ENCODE measurements at regions not wholly inside any gene's neighbourhood (a gene's known extent, or its start where the extent isn't known, plus 50 kb on each side); places are given as distances from the start of the nearest gene placed in this dataset.
"Not testable (repeated sequence)": the region's sequence is repeated elsewhere in the genome, so short reads cannot be mapped to it uniquely, and the experiment has no call there.

GRCh38 chr14:106129274-106129673 is 602.9 kb downstream of the TMEM121 start:
- no peak overlapping the region for H2BK5ac ChIP-seq (ENCODE audit: low read depth, low read length, poor library complexity)
- WGBS (ENCODE audit: extremely low coverage, insufficient coverage, insufficient read length): no CpG with 5 or more reads among the region's 5 CpGs
- no peaks in the 10 kb centered on the region for H3K79me1 ChIP-seq (ENCODE audit: low read length)

GRCh38 chr14:106129904-106130661 is 603.7 kb downstream of the TMEM121 start:
- H4K12ac ChIP-seq (ENCODE audit: low read depth, low read length); H4K91ac ChIP-seq (ENCODE audit: low read depth, low read length); H2AK5ac ChIP-seq (ENCODE audit: low read length); H3K4ac ChIP-seq (ENCODE audit: low read depth, low read length); H3K4me1 ChIP-seq (ENCODE audit: control insufficient read depth in 1 of 2, insufficient read depth in 2 of 2, low read length in 2 of 2); H3K36me3 ChIP-seq (ENCODE audit: control insufficient read depth in 1 of 2, insufficient read depth in 2 of 2, low read length in 2 of 2); H2BK5ac ChIP-seq (ENCODE audit: low read depth, low read length, poor library complexity); H3K79me2 ChIP-seq (ENCODE audit: control insufficient read depth, insufficient read depth, low read length, poor library complexity); H2BK120ac ChIP-seq (ENCODE audit: insufficient read depth, low read length, poor library complexity); H3K27me3 ChIP-seq (ENCODE audit: insufficient read depth, low read length); H2BK12ac ChIP-seq (ENCODE audit: low read length); DNase-seq; H3K14ac ChIP-seq (ENCODE audit: low read length); H2AFZ ChIP-seq (ENCODE audit: insufficient read depth, low read length, poor library complexity); H3K23ac ChIP-seq (ENCODE audit: low read length); H3K79me1 ChIP-seq (ENCODE audit: low read length); H4K8ac ChIP-seq (ENCODE audit: low read depth, low read length); H3K9ac ChIP-seq (ENCODE audit: low read length); H3K27ac ChIP-seq (ENCODE audit: low read depth, low read length); H3K18ac ChIP-seq (ENCODE audit: low read length); H3K4me3 ChIP-seq (ENCODE audit: low read depth, low read length); H3K4me2 ChIP-seq (ENCODE audit: low read length): not testable (repeated sequence)
- no CpG with 5 or more reads among the region's 8 CpGs for WGBS (ENCODE audit: extremely low coverage, insufficient coverage, insufficient read length)
- H3K9me3 ChIP-seq (ENCODE audit: insufficient read depth, low read depth, low read length): peaks cover 12% of the 10 kb centered on the region

More at GRCh38 chr14:106129274-106129673, 602.9 kb downstream of the TMEM121 start:
- no peak overlapping the region for H3K4ac ChIP-seq (ENCODE audit: low read depth, low read length)
- no peak overlapping the region for H3K27ac ChIP-seq (ENCODE audit: low read depth, low read length)
- H3K4me3 ChIP-seq (ENCODE audit: low read depth, low read length): no peak overlapping the region
- H3K4me2 ChIP-seq (ENCODE audit: low read length): no peak overlapping the region
- H3K79me2 ChIP-seq (ENCODE audit: control insufficient read depth, insufficient read depth, low read length, poor library complexity): no peaks in the 10 kb centered on the region
- no peaks in the 10 kb centered on the region for H3K36me3 ChIP-seq (ENCODE audit: control insufficient read depth in 1 of 2, insufficient read depth in 2 of 2, low read length in 2 of 2)
- no peak overlapping the region for H4K8ac ChIP-seq (ENCODE audit: low read depth, low read length)
- no peak overlapping the region for H3K14ac ChIP-seq (ENCODE audit: low read length)
- H3K23ac ChIP-seq (ENCODE audit: low read length): no peak overlapping the region
- no peaks in the 10 kb centered on the region for H3K4me1 ChIP-seq (ENCODE audit: control insufficient read depth in 1 of 2, insufficient read depth in 2 of 2, low read length in 2 of 2)
- no peak overlapping the region for H2BK120ac ChIP-seq (ENCODE audit: insufficient read depth, low read length, poor library complexity)
- H2AFZ ChIP-seq (ENCODE audit: insufficient read depth, low read length, poor library complexity): no peak overlapping the region
- no peak overlapping the region for H3K9ac ChIP-seq (ENCODE audit: low read length)
- no peak overlapping the region for H4K91ac ChIP-seq (ENCODE audit: low read depth, low read length)
- no peak overlapping the region for H2AK5ac ChIP-seq (ENCODE audit: low read length)
- H4K12ac ChIP-seq (ENCODE audit: low read depth, low read length): no peak overlapping the region
- H2BK12ac ChIP-seq (ENCODE audit: low read length): no peak overlapping the region
- H3K9me3 ChIP-seq (ENCODE audit: insufficient read depth, low read depth, low read length): peaks cover 8% of the 10 kb centered on the region
- H3K18ac ChIP-seq (ENCODE audit: low read length): no peak overlapping the region
- peak in 1 of 2 donors; percentile 0 for DNase-seq
- no peaks in the 10 kb centered on the region for H3K27me3 ChIP-seq (ENCODE audit: insufficient read depth, low read length)

GRCh38 chr14:106133126-106133525 is 606.7 kb downstream of the TMEM121 start:
- not testable (repeated sequence) for H2BK120ac ChIP-seq (ENCODE audit: insufficient read depth, low read length, poor library complexity); H2BK5ac ChIP-seq (ENCODE audit: low read depth, low read length, poor library complexity); H2AFZ ChIP-seq (ENCODE audit: insufficient read depth, low read length, poor library complexity); H2AK5ac ChIP-seq (ENCODE audit: low read length); H3K36me3 ChIP-seq (ENCODE audit: control insufficient read depth in 1 of 2, insufficient read depth in 2 of 2, low read length in 2 of 2); H3K79me2 ChIP-seq (ENCODE audit: control insufficient read depth, insufficient read depth, low read length, poor library complexity); H3K9me3 ChIP-seq (ENCODE audit: insufficient read depth, low read depth, low read length); H4K91ac ChIP-seq (ENCODE audit: low read depth, low read length); H3K23ac ChIP-seq (ENCODE audit: low read length); H4K8ac ChIP-seq (ENCODE audit: low read depth, low read length); H3K9ac ChIP-seq (ENCODE audit: low read length); H3K4me2 ChIP-seq (ENCODE audit: low read length); H3K79me1 ChIP-seq (ENCODE audit: low read length); H3K18ac ChIP-seq (ENCODE audit: low read length); H3K4me1 ChIP-seq (ENCODE audit: control insufficient read depth in 1 of 2, insufficient read depth in 2 of 2, low read length in 2 of 2); H3K4ac ChIP-seq (ENCODE audit: low read depth, low read length); H3K27ac ChIP-seq (ENCODE audit: low read depth, low read length); H3K4me3 ChIP-seq (ENCODE audit: low read depth, low read length); H2BK12ac ChIP-seq (ENCODE audit: low read length); H3K27me3 ChIP-seq (ENCODE audit: insufficient read depth, low read length); H4K12ac ChIP-seq (ENCODE audit: low read depth, low read length); DNase-seq; H3K14ac ChIP-seq (ENCODE audit: low read length)
- no CpG with 5 or more reads among the region's 2 CpGs for WGBS (ENCODE audit: extremely low coverage, insufficient coverage, insufficient read length)

- no peaks in the 10 kb centered on the region for H3K79me2 ChIP-seq (ENCODE audit: control insufficient read depth, insufficient read depth, low read length, poor library complexity)
- H2BK12ac ChIP-seq (ENCODE audit: low read length): no peak overlapping the region
- H2AK5ac ChIP-seq (ENCODE audit: low read length): no peak overlapping the region
- no CpG with 5 or more reads among the region's 5 CpGs for WGBS (ENCODE audit: extremely low coverage, insufficient coverage, insufficient read length)
- no peak overlapping the region for H3K4me3 ChIP-seq (ENCODE audit: low read depth, low read length)
- H2BK5ac ChIP-seq (ENCODE audit: low read depth, low read length, poor library complexity): no peak overlapping the region
- no peak overlapping the region for H3K4me2 ChIP-seq (ENCODE audit: low read length)
- peaks cover 5% of the 10 kb centered on the region for H3K9me3 ChIP-seq (ENCODE audit: insufficient read depth, low read depth, low read length)
- H3K23ac ChIP-seq (ENCODE audit: low read length): no peak overlapping the region
- H3K14ac ChIP-seq (ENCODE audit: low read length): no peak overlapping the region
- H3K4me1 ChIP-seq (ENCODE audit: control insufficient read depth in 1 of 2, insufficient read depth in 2 of 2, low read length in 2 of 2): no peaks in the 10 kb centered on the region
- no peaks in the 10 kb centered on the region for H3K27me3 ChIP-seq (ENCODE audit: insufficient read depth, low read length)
- H3K27ac ChIP-seq (ENCODE audit: low read depth, low read length): no peak overlapping the region
- H3K9ac ChIP-seq (ENCODE audit: low read length): no peak overlapping the region
- no peak overlapping the region for H4K8ac ChIP-seq (ENCODE audit: low read depth, low read length)
- no peaks in the 10 kb centered on the region for H3K79me1 ChIP-seq (ENCODE audit: low read length)
- DNase-seq: no peak
- H2BK120ac ChIP-seq (ENCODE audit: insufficient read depth, low read length, poor library complexity): no peak overlapping the region
- no peak overlapping the region for H4K12ac ChIP-seq (ENCODE audit: low read depth, low read length)
- no peak overlapping the region for H4K91ac ChIP-seq (ENCODE audit: low read depth, low read length)
- no peak overlapping the region for H3K4ac ChIP-seq (ENCODE audit: low read depth, low read length)
- no peak overlapping the region for H2AFZ ChIP-seq (ENCODE audit: insufficient read depth, low read length, poor library complexity)
- no peak overlapping the region for H3K18ac ChIP-seq (ENCODE audit: low read length)
- H3K36me3 ChIP-seq (ENCODE audit: control insufficient read depth in 1 of 2, insufficient read depth in 2 of 2, low read length in 2 of 2): no peaks in the 10 kb centered on the region
Measured at GRCh38 chr14:106134886-106135285, 608.5 kb downstream of the TMEM121 start.
